GM18907 (cell line): ENCODE measurements at regions not wholly inside any gene's neighbourhood (a gene's known extent, or its start where the extent isn't known, plus 50 kb on each side); places are given as distances from the start of the nearest gene placed in this dataset.

ENCODE experiments used
- ATAC-seq: cut with Tn5 transposase; IDR thresholded peaks from one replicate; pipeline ENCODE4 v1.9.1; 2021; ENCODE audit warnings: mild to moderate bottlenecking, moderate library complexity; ENCODE audit not compliant: unreplicated experiment

DNA sequence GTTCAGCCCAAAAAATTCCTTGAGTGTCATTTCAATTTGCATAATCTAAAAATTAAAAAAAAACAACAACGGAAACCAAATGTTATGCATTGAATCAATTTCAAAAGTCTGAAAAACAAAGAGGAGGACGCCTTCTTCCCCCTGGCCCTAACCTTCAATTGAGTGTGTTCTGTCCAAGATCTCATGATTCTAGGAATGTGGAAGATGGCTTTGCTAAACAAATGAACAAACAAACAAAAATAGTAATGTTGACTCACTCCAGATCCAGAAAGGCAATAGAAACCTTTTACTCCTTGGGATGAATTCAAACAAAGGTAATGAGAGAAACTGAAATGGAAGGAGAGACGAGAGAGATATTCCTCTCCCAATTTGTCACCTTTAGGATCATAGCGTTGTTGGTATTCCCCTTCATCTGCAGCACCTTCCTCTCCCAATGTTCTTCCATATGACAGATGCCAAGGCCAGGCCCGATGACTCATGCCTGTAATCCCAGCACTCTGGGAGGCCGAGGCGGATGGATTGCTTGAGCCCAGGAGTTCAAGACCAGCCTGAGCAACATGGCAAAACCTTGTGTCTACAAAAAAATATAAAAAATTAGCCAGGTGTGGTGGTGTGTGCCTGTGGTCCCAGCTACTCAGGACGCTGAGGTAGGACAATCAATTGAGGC is 109.2 kb upstream of the ADGRF1 start:
- ATAC-seq, result no peak

DNA sequence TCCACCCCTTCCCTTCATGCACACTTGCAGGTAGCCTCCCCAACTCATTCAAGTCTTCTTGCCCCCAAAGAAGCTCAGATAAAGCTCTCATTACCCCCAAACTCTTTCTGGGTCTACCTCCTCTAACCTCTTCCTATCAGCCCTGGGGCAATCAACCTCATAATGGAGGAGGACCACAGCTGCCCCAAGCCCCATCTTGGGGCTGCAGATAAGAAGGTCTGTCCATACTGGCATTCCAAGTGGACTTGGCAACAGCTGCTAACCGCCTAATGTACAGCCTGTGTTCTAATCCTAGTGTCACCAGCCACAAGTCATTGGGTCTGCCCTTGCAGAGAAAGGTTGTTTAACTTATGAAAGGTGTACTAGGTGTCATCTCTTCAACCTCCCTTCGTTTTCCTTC is 107.4 kb upstream of the ADGRF1 start:
- ATAC-seq, result no peak

DNA sequence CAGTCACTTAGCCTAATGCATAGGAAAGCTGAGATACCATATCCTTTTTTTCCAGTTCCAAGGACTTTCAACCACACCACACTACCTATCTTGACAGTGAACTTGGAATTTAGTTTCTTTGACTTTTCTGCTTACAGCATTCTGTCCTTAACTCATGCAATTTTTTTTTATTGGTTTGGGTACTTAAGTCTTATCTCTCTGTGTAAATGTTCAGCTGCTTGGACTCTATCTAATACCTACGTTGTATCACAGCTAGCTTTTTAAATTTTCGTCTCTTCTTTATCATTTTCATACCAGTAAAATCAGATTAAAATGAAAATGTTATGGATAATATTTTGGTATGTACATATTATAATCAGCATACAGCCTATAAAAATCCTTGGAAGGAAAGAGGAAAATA is 106.9 kb upstream of the ADGRF1 start:
- ATAC-seq, result no peak

DNA sequence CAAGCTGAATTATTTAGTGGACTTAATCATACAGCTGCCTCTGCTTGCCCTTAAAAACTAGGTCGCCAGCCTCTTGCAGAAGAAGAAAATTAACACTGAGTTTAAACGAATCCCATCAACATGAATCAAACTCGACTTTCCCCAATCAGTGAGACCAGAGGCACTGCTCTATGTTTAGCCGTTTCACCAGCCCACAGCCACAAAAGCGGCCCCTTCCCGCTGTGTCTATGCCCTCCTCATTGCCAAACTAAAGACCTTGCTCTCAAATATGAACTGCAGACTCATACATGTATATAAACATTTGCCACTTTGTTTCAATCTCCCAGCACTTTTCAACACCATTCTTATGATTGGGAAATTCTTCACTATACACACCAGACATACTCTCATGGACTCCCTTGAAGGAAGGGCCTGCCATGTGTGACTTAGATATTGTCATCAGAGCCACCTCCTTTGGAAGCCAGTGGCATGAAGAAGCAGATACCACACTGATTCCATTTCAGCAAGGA is 105.8 kb upstream of the ADGRF1 start:
- no peak for ATAC-seq

DNA sequence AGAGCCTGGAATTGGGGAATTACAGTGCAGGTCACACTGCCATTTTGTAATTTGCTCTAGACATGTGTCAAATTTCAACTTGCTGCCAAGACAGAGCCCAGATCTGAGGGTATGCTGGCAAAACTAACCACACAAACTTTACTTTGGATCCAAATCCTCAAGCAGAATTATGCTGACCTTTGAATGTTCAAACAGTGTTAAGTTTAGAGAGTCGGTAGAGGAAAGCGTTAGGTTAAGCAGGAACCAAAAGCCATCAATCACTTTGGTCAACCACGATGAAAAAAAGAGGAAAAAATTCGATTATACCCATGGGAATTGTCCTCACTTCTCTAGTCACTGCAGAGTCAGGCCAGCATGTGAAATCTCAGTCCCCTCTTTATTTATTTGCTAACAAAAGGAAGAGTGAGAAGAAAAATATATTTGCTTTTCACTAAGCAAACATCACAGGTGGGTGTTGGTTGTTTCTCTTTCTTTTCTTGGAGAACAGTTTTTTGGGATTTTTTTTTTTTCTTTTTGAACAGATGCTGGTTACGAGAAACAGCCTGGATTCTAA is 105.1 kb upstream of the ADGRF1 start:
- ATAC-seq, result no peak

DNA sequence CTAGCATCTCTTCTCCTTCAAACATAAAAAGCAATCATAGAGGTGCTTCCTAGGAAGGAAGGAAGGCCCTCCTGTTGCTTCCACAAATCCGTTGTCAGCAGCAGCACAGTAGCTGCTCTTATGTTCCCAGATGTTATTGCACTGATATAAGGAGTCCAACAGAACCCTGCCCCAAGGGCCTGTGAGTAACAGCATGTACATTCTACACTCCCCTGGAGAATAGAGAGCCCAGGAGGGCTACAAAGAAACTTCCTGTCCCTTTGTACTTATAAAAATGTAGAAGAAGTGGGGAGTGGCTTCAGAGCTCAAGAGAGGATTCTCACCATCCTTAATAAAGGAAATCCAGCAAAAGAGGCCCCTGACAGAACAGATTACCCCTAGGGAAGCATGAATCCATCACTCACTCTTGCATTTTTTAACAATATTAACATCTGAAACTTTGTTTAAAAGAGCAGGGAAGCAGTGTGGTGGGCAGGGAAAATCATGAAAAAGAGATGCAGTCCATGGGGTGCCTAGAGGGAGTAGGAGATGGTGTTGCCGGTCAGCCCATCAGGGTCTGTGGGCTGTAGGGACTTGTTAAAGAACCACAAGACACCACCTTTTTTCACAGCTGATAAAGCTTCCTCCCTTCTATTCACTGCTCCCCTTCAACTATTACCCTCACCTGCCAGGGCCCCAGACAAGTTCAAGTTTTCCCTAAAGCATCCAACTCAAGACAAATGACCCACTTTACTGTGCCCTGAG is 104.5 kb upstream of the ADGRF1 start:
- no peak for ATAC-seq

DNA sequence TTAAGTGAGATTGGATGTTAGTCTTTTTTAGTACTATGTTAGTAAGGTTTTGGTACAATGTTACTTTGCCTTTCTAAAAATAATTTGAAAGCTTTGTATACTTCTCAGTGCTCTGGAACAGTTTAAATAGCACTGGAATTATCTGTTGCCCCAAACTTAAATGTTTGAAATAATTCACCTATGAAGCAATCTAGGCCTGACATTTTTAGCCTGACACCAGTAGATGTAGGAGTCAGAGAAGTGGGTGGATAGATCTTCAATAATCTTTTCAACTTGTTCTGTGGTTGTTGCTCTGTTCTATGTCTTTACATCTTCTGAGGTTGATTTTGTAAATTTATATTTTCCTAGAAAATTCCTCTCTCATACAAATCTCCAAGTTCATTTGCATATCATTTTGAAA is 103.1 kb upstream of the ADGRF1 start:
- ATAC-seq, result no peak

DNA sequence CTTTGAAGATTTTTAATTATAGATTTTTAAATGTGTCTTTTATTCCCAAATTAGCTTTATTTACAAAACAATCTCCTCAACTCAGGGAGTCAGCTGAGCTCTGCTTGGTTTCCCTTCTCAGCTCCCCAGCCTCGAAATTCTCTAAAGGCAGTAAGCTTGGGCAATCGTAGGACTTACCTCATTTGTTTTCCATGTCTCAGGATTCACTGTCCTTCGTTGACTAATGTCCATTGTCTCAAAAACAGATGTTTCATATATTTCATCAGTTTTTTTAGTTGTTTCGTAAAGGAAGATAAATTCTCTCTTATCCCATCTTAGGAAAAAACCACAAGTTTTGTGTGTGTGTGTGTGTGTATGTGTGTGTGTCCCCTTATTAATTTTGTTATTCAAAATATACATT is 102.2 kb upstream of the ADGRF1 start:
- no peak for ATAC-seq

DNA sequence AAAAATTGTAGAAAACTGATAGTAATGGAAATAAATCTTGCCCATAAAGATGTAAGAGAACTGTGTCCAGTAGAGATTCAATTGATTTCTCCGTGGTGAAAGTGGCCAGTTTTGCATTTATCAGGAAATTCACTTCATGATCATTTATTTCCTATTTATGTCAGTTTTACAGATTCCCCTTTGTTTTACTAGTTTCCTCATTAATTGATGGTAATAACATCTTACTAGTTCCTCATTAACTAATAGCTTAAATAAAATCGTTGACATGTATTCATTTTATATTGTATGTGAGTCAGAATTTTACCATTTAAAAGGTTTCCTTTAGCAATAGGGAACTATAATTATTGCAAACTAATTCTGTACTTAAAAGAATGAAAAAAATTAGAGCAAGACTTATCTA is 99.8 kb upstream of the ADGRF1 start:
- ATAC-seq, result no peak

DNA sequence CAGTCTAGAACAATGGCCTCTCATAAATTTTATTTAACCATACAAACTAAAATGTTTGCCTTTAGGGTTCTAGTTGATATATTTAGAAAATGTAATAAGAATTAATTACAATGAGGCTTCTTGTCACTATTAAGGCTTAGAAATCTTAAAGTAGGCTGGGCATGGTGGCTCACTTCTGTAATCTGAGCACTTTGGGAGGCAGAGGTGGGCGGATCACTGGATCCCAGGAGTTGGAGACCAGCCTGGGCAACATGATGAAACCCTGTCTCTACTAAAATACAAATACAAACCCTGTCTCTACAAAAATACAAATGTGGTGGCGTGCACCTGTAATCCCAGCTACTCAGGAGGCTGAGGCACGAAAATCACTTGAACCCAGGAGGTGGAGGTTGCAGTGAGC is 99.0 kb upstream of the ADGRF1 start:
- ATAC-seq, result no peak

DNA sequence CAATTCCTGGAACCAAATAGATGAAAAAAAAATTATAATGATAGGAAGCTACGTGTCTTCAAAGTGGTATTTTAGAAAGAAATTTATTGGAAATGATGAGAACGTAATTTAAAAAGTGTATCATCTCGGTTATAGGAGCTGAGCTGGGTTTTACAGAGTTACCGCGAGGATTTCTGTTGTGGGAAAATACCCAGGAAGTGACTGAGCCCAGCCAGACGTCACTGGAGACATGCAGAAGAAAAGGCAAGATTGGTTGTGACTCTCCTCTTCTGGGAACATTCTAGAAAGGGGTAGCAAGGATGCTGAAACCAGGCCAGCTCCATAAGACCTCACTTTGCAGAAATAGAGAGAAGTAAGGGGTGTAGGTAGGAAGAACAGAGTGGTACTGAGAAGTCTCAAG is 95.9 kb upstream of the ADGRF1 start:
- ATAC-seq, result no peak

DNA sequence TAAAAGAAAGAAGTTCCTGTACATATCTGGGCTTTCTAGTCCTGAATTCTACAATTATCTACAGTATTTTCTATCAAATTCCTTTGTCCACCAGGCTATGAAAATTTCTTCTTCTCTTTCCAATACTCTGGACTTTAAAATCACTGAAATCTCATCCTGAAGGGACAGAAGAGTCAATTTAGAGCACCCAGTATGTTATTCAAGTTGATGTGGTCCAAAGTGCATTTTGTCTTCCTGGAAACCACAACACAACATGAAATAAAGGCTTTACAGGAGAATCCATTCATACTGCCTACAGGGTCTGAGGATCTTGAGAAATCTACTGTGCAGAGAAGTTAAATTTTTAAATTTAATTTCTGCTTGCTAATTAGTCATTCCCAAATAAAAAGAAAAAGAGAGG is 94.9 kb upstream of the ADGRF1 start:
- no peak for ATAC-seq

DNA sequence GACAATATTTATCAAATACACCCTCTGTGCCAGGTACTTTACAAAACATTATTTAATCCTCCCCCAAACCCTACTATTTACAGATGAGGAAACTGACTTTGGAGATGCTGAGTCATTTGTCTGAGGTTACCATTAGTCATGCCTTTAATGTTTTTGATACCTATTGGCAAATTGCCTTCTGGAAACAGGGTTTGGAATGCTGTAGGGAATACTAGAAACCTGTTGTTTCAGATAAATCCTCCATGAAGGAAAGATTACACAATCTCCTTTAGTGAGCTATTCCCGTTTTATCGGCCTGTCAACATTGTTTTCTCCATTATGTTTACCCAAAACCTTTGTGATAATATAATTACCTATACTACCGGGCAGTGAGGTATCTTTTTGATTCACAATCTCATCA is 93.6 kb upstream of the ADGRF1 start:
- ATAC-seq, result no peak

DNA sequence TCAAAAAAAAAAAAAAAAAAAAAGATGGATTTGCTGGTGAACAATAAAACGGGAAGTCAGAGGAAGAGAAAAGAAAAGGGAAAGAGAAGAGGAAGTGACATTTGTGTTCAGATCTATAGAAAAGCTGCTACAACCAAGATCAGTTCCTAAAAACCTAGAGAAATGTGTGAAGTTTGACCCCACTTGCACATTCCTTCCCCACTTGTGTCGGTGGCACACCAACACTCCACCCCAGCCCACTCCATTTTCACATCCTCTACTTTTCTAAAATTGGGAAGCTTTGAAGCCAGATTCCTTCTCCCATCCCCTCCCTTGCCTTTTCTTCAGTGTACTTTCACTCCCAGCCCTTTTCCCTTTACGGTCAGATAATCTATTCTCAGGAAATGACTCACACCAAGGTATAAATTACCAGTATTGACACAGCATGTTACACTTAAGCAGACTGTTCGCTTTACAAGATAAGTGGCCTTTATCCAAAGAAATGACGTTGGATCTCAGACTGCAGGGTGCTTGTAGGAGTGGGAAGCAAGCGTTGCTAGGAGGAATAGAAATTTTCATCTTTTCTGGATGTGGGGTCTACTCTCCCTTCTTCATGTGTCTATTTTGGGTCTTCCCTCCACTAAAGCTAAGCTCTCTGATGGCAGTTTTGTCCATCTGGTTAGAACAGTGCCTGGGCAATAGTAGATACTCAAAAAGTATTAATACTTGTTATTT is 92.5 kb upstream of the ADGRF1 start:
- no peak for ATAC-seq

DNA sequence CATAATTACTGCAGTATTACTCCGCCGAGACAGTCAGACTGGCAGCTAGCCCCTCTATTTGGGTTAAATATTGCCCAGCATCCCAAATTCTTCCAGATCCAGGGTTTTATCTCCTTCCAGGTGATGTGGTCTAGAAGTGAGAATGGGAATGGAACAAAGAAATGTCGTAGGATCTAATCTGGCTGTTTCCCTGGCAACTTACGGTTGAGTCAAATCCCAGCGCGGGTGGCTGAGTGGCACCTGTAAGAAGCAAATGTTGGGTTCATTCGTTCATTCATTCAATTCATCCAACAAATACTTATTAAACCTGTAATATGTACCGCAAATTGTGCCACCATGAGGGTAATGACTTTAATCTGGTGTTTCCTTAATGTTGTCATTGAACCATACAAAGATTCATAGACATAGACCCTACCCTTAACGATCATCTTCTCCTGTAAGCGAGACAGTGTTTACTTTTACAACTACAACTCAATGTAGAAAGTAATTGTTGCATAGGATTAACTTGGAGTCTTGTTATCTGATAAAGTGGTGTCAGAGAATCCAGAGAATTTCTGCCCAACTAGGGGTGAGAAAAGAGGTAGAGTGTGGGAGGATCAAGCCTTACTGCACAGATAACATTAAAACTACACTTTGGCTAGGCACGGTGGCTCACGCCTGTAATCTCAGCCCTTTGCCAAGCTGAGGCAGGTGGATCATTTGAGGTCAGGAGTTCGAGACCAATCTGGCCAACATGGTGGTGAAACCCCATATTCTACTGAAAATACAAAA is 91.3 kb upstream of the ADGRF1 start:
- ATAC-seq, result no peak

DNA sequence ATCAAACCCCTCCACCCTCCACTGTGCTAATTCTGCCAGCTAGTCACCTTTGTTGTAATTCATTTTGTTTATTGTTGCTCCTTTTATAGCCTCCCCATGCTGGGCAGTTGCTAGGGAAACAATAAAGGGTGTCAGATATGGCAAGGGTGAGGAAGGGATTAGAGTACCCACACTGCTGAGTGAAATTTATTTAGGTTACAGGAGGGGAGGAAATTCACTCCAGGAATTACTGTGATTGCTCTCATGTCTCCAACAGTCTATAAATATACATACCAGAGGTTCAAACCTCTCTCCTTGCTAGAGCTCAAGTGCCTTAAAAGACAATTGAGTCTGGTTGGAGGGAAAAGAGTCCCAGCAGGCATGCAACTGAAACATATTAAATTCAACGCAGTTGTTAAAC is 90.6 kb upstream of the ADGRF1 start:
- no peak for ATAC-seq

DNA sequence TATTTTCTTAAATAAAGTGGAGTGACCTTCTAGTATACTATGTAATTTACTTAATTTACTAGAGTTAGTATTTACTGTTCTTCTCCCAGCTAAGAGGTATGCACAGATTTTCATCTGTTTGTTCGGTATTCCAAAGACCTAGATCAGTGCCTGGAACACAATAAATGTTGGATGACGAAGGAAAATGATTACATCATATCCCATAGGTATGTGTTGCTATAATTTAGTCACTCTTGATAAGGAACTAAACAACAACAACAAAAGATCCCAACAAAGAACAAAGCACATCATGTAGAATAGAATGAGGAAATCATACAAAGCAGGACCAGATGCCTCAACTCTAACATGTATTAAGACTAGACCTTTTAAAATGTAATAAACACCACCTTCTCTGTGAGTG is 89.6 kb upstream of the ADGRF1 start:
- no peak for ATAC-seq

DNA sequence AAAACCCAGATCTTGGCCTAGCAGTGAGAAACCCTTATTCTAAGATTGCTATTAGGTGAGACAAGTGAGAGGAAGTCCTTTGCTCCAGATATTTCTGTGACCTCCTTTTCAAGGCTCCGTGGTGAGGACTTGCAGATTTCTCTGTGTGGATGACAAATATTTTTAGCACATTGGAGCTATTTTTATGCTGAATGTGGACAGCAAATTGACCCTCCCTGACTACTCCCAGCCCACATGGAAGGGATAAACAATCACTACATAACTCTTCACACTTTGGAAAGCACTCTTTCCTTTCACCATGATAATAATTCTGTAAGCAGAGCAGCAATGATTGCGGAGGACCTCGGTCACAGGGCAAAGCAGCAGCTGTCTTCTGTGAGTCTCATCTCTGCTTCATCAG is 88.0 kb upstream of the ADGRF1 start:
- ATAC-seq, result no peak

DNA sequence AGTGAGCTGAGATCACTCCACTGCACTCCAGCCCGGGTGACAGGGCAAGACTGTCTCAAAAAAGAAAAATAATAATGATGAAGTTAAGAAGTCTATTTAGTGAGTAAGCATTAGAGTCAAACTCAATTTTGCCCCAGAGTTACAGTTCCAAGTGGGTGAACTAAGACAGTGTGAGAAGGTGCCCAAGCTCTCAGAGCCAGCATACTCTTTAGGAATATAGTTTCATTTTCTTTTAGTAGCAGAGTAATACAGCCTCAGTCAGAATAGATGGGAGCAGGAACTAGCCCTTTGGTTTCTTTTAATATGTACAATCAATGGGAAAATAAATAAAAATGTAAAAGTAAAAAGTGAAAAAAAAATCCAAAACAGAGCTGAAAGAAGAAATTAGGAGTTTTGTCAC is 87.0 kb upstream of the ADGRF1 start:
- ATAC-seq, result no peak

DNA sequence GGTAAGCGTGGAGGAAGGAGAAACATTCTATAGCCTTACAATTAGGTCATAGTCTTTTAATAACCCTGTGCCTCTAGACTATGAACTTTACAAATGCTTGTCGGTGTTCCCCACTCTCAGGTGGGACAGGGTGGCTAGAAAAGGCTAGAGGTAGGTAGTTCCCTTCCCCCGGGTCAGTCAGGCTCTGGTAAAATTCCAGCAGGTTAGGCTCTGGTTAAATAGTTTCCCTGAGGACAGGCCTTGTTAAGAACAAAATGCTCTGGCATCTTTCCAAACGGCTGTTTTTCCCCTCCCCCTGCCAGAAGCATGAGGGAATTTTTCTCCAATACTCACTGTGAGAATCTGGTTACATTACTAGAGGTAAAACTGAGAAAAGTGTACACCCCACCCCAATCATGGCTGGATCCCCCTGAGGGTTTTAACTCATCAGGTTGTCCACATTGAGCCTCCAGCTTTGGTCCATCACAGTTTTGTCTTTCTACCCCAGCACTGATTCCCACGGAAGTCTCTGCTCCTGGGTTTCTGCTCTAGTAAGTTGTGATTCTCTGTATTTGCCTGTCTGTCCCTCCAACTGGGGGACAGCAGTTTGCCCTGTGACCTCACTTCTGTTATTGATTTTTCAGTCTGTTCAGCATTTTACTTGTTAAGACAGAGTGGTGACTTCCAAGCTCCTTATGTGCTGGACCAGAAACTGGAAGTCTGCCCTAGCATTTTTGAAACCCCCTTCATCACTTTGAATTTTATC is 84.7 kb upstream of the ADGRF1 start:
- ATAC-seq, result no peak
